GM19351 (cell line): ENCODE measurements at regions not wholly inside any gene's neighbourhood (a gene's known extent, or its start where the extent isn't known, plus 50 kb on each side); places are given as distances from the start of the nearest gene placed in this dataset.

Experiments
- ATAC-seq: cut with Tn5 transposase; IDR thresholded peaks from one replicate; pipeline ENCODE4 v1.9.1; 2021; ENCODE audit warnings: mild to moderate bottlenecking, moderate library complexity; ENCODE audit not compliant: unreplicated experiment

- ATAC-seq = peak; percentile 40
These were observed 151.0 kb upstream of the THBS1 start for GRCh38 chr15:39429898-39430357.

- ATAC-seq = no peak
These were observed 150.5 kb upstream of the THBS1 start for GRCh38 chr15:39430389-39430788.

GRCh38 chr15:39431376-39431775 is 149.5 kb upstream of the THBS1 start:
- ATAC-seq = no peak

GRCh38 chr15:39432026-39432425 is 148.9 kb upstream of the THBS1 start:
- ATAC-seq = no peak

GRCh38 chr15:39432912-39433348 is 147.9 kb upstream of the THBS1 start:
- ATAC-seq = no peak

- ATAC-seq = no peak
These were observed 147.5 kb upstream of the THBS1 start for GRCh38 chr15:39433376-39433775.

GRCh38 chr15:39434163-39434562 is 146.7 kb upstream of the THBS1 start:
- no peak for ATAC-seq

- no peak for ATAC-seq
These were observed 146.1 kb upstream of the THBS1 start for GRCh38 chr15:39434751-39435238.

GRCh38 chr15:39435244-39435643 is 145.6 kb upstream of the THBS1 start:
- no peak for ATAC-seq

- no peak for ATAC-seq
These were observed 142.6 kb upstream of the THBS1 start for GRCh38 chr15:39438260-39438659.

- ATAC-seq = no peak
These were observed 141.9 kb upstream of the THBS1 start for GRCh38 chr15:39438799-39439592.

- no peak for ATAC-seq
These were observed 138.0 kb upstream of the THBS1 start for GRCh38 chr15:39442898-39443297.

GRCh38 chr15:39443659-39444219 is 137.1 kb upstream of the THBS1 start:
- no peak for ATAC-seq

- no peak for ATAC-seq
These were observed 136.0 kb upstream of the THBS1 start for GRCh38 chr15:39444735-39445470.

GRCh38 chr15:39445931-39446330 is 134.9 kb upstream of the THBS1 start:
- ATAC-seq = no peak

GRCh38 chr15:39447346-39447745 is 133.5 kb upstream of the THBS1 start:
- ATAC-seq = no peak

- no peak for ATAC-seq
These were observed 133.0 kb upstream of the THBS1 start for GRCh38 chr15:39447881-39448280.

GRCh38 chr15:39448409-39448808 is 132.5 kb upstream of the THBS1 start:
- ATAC-seq = no peak

- no peak for ATAC-seq
These were observed 129.7 kb upstream of the THBS1 start for GRCh38 chr15:39451121-39451688.

- ATAC-seq = no peak
These were observed 129.0 kb upstream of the THBS1 start for GRCh38 chr15:39451871-39452270.

- peak; percentile 94 for ATAC-seq
These were observed 127.3 kb upstream of the THBS1 start for GRCh38 chr15:39453620-39454019.
